Testis (tissue), 2 donors: ENCODE measurements at regions not wholly inside any gene's neighbourhood (a gene's known extent, or its start where the extent isn't known, plus 50 kb on each side); places are given as distances from the start of the nearest gene placed in this dataset.

Source experiments
- POLR2A ChIP-seq: fragments of 450-650 bp; IDR thresholded peaks from one replicate; pipeline ENCODE4 v1.6.1; 2017; ENCODE audit warnings: antibody characterized with exemption, mild to moderate bottlenecking, moderate library complexity
- TF ChIP-seq, protein P1 (sequence below), 3 experiments: fragments of 450-650 bp in 2 of 3; fragments of 200-600 bp in 1 of 3; sonication (generic) in 1 of 3; IDR thresholded peaks; one replicate each; pipeline ENCODE4 v1.5.1; 2016 to 2019; ENCODE audit warnings: antibody characterized with exemption in 3 of 3, mild to moderate bottlenecking in 2 of 3, moderate library complexity in 1 of 3

DNA sequence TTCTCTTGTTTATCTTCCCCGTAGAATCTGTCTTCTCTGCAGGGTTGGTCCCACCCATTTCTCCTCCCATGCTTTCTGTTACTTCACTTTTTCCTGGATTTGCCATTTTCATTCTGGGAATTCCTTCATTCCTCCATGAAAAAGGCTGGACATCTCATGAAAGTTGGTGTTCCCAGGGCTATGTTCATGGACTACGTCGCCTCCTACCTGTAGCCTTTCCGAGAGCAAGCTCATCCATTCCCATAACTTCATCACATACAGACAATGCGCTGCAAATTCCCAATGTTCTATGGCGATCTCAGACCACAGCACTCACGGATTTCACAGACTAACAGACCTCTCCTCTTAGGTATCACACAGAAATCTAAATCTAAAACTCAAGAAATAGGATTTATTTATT, 217.1 kb downstream of the EXOC5 start:
- TF ChIP-seq, protein P1, sequence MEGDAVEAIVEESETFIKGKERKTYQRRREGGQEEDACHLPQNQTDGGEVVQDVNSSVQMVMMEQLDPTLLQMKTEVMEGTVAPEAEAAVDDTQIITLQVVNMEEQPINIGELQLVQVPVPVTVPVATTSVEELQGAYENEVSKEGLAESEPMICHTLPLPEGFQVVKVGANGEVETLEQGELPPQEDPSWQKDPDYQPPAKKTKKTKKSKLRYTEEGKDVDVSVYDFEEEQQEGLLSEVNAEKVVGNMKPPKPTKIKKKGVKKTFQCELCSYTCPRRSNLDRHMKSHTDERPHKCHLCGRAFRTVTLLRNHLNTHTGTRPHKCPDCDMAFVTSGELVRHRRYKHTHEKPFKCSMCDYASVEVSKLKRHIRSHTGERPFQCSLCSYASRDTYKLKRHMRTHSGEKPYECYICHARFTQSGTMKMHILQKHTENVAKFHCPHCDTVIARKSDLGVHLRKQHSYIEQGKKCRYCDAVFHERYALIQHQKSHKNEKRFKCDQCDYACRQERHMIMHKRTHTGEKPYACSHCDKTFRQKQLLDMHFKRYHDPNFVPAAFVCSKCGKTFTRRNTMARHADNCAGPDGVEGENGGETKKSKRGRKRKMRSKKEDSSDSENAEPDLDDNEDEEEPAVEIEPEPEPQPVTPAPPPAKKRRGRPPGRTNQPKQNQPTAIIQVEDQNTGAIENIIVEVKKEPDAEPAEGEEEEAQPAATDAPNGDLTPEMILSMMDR (IDR thresholded peaks at IDR 0.05), result no peak
- TF ChIP-seq POLR2A, result no peak
